HCT116 (cell line): ENCODE measurements at regions not wholly inside any gene's neighbourhood (a gene's known extent, or its start where the extent isn't known, plus 50 kb on each side); places are given as distances from the start of the nearest gene placed in this dataset.

Source experiments
- ATAC-seq: fragments of 200-7000 bp; cut with Tn5 transposase; 2 replicates; pipeline ENCODE4 v1.9.1; 2020; ENCODE audit warnings: mild to moderate bottlenecking, moderate library complexity
- BruUV-seq: library from RNA; stranded (reverse); fragments of 400-500 nt; replicated peaks from 2 replicates; lab custom pipeline; 2021; lab: Mats Ljungman, UMichigan
- CTCF ChIA-PET: fragments of 300-600 bp; sonication (Branson Sonifier 250); formaldehyde crosslinking; loops from one replicate; lab custom pipeline; 2021; ENCODE audit warnings: antibody characterized with exemption; lab: Charles Lee
- POLR2A ChIA-PET: fragments of 300-600, 350-600 bp; sonication (Branson Sonifier 250); formaldehyde crosslinking; loops from one replicate; lab custom pipeline; 2021; ENCODE audit warnings: antibody characterized with exemption; lab: Charles Lee
- RAD21 ChIA-PET, 2 experiments: fragments of 300-600 bp; sonication (Branson Sonifier 250); formaldehyde crosslinking; loops; one replicate each; lab custom pipeline; 2023; ENCODE audit warnings: low total read pairs in 2 of 2; ENCODE audit not compliant: uncharacterized antibody in 2 of 2, unreplicated experiment in 2 of 2, low non-redundant PET in 1 of 2; lab: Charles Lee
- DNase-seq: peaks from one replicate; pipeline ENCODE4 v3.0.0-alpha.2; 2010; ENCODE audit warnings: low read depth, low spot score
- H2AFZ ChIP-seq: fragments of 200-600 bp; shearing (Covaris generic), sonication (generic); 2 replicates; pipeline ENCODE4 v1.6.1; 2017; ENCODE audit warnings: low read depth, mixed run types, mixed read lengths, antibody characterized with exemption, low read length; ENCODE audit not compliant: poor library complexity, severe bottlenecking
- H3K27ac ChIP-seq: 2 replicates; pipeline ENCODE4 v1.5.1; 2012; ENCODE audit warnings: low read depth, low read length
- H3K27me3 ChIP-seq: fragments of 200-600 bp; sonication (generic); 2 replicates; pipeline ENCODE4 v1.6.1; 2016; ENCODE audit warnings: mixed run types, low read length, mixed read lengths; ENCODE audit not compliant: insufficient read depth
- H3K36me3 ChIP-seq, 2 experiments: fragments of 200-500 bp in 1 of 2; fragments of 200-600 bp in 1 of 2; sonication (Bioruptor generic) in 1 of 2; sonication (generic) in 1 of 2; 2 replicates each; pipeline versions ENCODE4 v1.5.1 to v1.6.1; 2014 to 2016; ENCODE audit warnings: low read length in 2 of 2, inconsistent platforms in 1 of 2, mixed read lengths in 1 of 2, mixed run types in 1 of 2; ENCODE audit not compliant: insufficient read depth in 2 of 2, control insufficient read depth in 1 of 2
- H3K4me1 ChIP-seq, 2 experiments: fragments of 200-600 bp in 1 of 2; sonication (generic) in 1 of 2; 2 replicates each; pipeline versions ENCODE4 v1.5.1 to v1.6.1; 2012 to 2017; ENCODE audit warnings: low read length in 2 of 2, inconsistent platforms in 1 of 2, mild to moderate bottlenecking in 1 of 2, mixed read lengths in 1 of 2, mixed run types in 1 of 2, moderate library complexity in 1 of 2; ENCODE audit not compliant: insufficient read depth in 2 of 2, control insufficient read depth in 1 of 2
- H3K4me2 ChIP-seq: fragments of 200-600 bp; sonication (generic); 2 replicates; pipeline ENCODE4 v1.6.1; 2017; ENCODE audit warnings: mixed run types, low read length, mixed read lengths
- H3K4me3 ChIP-seq, 2 experiments: fragments of 200-600 bp in 1 of 2; sonication (generic) in 1 of 2; replicated peaks in 1 of 2; 2 replicates each; pipeline ENCODE4 v1.5.1; 2011 to 2016; ENCODE audit warnings: low read length in 2 of 2, control low read depth in 1 of 2, low read depth in 1 of 2, mild to moderate bottlenecking in 1 of 2, mixed read lengths in 1 of 2, mixed run types in 1 of 2
- H3K79me2 ChIP-seq: fragments of 200-600 bp; sonication (generic); 2 replicates; pipeline ENCODE4 v1.6.1; 2017; ENCODE audit warnings: mild to moderate bottlenecking, mixed run types, low read length, moderate library complexity, mixed read lengths; ENCODE audit not compliant: insufficient read depth
- H3K9ac ChIP-seq: fragments of 200-600 bp; sonication (generic); 2 replicates; pipeline ENCODE4 v1.6.1; 2016; ENCODE audit warnings: low read length, mixed read lengths
- H3K9me2 ChIP-seq: fragments of 200-600 bp; sonication (generic), shearing (Covaris generic); 2 replicates; pipeline ENCODE4 v1.6.1; 2017; ENCODE audit warnings: mixed run types, mild to moderate bottlenecking, moderate library complexity; ENCODE audit not compliant: insufficient read depth
- H3K9me3 ChIP-seq, 2 experiments: fragments of 200-500 bp in 1 of 2; fragments of 200-600 bp in 1 of 2; sonication (Bioruptor generic) in 1 of 2; sonication (generic) in 1 of 2; 2 replicates each; pipeline ENCODE4 v1.6.1; 2014 to 2017; ENCODE audit warnings: low read length in 2 of 2, mixed read lengths in 2 of 2, inconsistent platforms in 1 of 2, low read depth in 1 of 2, mild to moderate bottlenecking in 1 of 2, mixed run types in 1 of 2, moderate library complexity in 1 of 2; ENCODE audit not compliant: control insufficient read depth in 1 of 2, insufficient read depth in 1 of 2
- H4K20me1 ChIP-seq: fragments of 200-600 bp; sonication (generic), shearing (Covaris generic); 2 replicates; pipeline ENCODE4 v1.6.1; 2017; ENCODE audit warnings: mixed run types, mild to moderate bottlenecking, moderate library complexity; ENCODE audit not compliant: insufficient read depth
- CBX3 ChIP-seq: IDR thresholded peaks from 2 replicates; pipeline ENCODE4 v1.6.1; 2012; ENCODE audit warnings: low read depth
- EGR1 ChIP-seq: IDR thresholded peaks from 2 replicates; pipeline ENCODE4 v1.6.1; 2012; ENCODE audit warnings: low read depth
- ELF1 ChIP-seq: IDR thresholded peaks from 2 replicates; pipeline ENCODE4 v1.6.1; 2012; ENCODE audit warnings: low read depth, borderline replicate concordance
- FOSL1 ChIP-seq: IDR thresholded peaks from 2 replicates; pipeline ENCODE4 v1.6.1; 2012; ENCODE audit warnings: low read depth
- JUND ChIP-seq: IDR thresholded peaks from 2 replicates; pipeline ENCODE4 v1.6.1; 2012
- SRF ChIP-seq: IDR thresholded peaks from 2 replicates; pipeline ENCODE4 v1.6.1; 2012; ENCODE audit warnings: low read depth
- TCF7L2 ChIP-seq: IDR thresholded peaks from 2 replicates; pipeline ENCODE4 v1.7.0; 2011; ENCODE audit warnings: borderline replicate concordance, inconsistent platforms; ENCODE audit not compliant: insufficient read depth, insufficient read length; ENCODE audit errors: extremely low read depth
- ZNF274 ChIP-seq: fragments of 200-500 bp; sonication (Bioruptor generic); IDR thresholded peaks from 2 replicates; pipeline ENCODE4 v1.6.1; 2014; ENCODE audit warnings: mild to moderate bottlenecking, low read depth, low read length, inconsistent platforms
- intact Hi-C: fragments of 100-400 bp; cut with micrococcal nuclease; formaldehyde crosslinking; loops from 2 replicates; pipeline ENCODE4 v1.10.0; 2022
- TF ChIP-seq, protein P1 (sequence below): IDR thresholded peaks from 2 replicates; pipeline ENCODE4 v1.6.1; 2012; ENCODE audit warnings: low read depth

DNA sequence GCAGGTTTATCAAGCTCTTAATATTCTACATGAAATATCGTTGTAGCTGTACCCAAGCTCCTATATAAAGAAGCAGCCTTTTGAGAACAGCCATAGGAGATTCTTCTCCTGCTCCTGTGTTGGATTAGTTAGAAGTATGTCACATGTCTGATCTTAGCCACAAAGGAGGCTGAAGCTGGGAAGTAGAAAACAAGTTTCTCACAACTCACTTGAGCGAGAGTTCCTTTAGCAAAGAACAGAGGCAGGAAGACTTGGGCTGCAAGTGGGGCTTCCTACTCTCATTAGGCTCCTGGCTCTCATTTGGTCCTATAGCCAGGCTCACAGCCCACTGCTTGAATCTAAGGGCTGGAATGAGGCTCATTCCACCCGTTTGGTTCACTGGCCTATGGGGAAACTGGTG, 281.9 kb downstream of the BTG1 start:
- CTCF ChIA-PET = no interaction called here
- intact Hi-C loops = no loop called here
- Histone ChIP-seq H3K9me3 (no peaks in the 10 kb centered on the region), H3K27me3 (no peaks in the 10 kb centered on the region), H3K4me3 (no peak overlapping the region), H3K9ac (no peak overlapping the region), H3K36me3 (no peaks in the 10 kb centered on the region), H3K79me2 (no peaks in the 10 kb centered on the region), H3K9me2 (no peaks in the 10 kb centered on the region; the same call in 1 of the 2 replicates)
- RAD21 ChIA-PET = no interaction called here
- no peak for DNase-seq
- ATAC-seq = no peak
- BruUV-seq = no TSS peak
- POLR2A ChIA-PET = no interaction called here
- no peak for TF ChIP-seq ELF1
- no peak for TF ChIP-seq SRF
- no peak for TF ChIP-seq TCF7L2
- no peak for TF ChIP-seq FOSL1
- no peak for TF ChIP-seq ZNF274
- no peak for TF ChIP-seq EGR1
- TF ChIP-seq CBX3 = no peak
- TF ChIP-seq, protein P1, sequence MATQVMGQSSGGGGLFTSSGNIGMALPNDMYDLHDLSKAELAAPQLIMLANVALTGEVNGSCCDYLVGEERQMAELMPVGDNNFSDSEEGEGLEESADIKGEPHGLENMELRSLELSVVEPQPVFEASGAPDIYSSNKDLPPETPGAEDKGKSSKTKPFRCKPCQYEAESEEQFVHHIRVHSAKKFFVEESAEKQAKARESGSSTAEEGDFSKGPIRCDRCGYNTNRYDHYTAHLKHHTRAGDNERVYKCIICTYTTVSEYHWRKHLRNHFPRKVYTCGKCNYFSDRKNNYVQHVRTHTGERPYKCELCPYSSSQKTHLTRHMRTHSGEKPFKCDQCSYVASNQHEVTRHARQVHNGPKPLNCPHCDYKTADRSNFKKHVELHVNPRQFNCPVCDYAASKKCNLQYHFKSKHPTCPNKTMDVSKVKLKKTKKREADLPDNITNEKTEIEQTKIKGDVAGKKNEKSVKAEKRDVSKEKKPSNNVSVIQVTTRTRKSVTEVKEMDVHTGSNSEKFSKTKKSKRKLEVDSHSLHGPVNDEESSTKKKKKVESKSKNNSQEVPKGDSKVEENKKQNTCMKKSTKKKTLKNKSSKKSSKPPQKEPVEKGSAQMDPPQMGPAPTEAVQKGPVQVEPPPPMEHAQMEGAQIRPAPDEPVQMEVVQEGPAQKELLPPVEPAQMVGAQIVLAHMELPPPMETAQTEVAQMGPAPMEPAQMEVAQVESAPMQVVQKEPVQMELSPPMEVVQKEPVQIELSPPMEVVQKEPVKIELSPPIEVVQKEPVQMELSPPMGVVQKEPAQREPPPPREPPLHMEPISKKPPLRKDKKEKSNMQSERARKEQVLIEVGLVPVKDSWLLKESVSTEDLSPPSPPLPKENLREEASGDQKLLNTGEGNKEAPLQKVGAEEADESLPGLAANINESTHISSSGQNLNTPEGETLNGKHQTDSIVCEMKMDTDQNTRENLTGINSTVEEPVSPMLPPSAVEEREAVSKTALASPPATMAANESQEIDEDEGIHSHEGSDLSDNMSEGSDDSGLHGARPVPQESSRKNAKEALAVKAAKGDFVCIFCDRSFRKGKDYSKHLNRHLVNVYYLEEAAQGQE = no peak
- no peak for TF ChIP-seq JUND
- TF ChIP-seq, all 23 proteins: peak for 0
- Histone ChIP-seq H3K4me1 (no peaks in the 10 kb centered on the region), H2AFZ (no peak overlapping the region), H3K4me2 (no peak overlapping the region), H4K20me1 (no peaks in the 10 kb centered on the region), H3K27ac (no peak overlapping the region)
